Psoas muscle (tissue), 7 donors: ENCODE measurements at regions not wholly inside any gene's neighbourhood (a gene's known extent, or its start where the extent isn't known, plus 50 kb on each side); places are given as distances from the start of the nearest gene placed in this dataset.

Source experiments
- ATAC-seq, 4 donors: fragments of 200-7000 bp; cut with Tn5 transposase; one replicate each; pipeline ENCODE4 v1.9.1; 2020; ENCODE audit warnings: moderate library complexity in 3 of 4, mild to moderate bottlenecking in 2 of 4
- DNase-seq, 2 donors: peaks; one replicate each; pipeline ENCODE4 v3.0.0-alpha.2; 2020
- H3K27ac ChIP-seq: fragments of 200-600 bp; one replicate; pipeline ENCODE4 v1.8.0; 2022
- H3K27me3 ChIP-seq, 3 donors: fragments of 200-600 bp in 1 of 3; one replicate each; pipeline versions ENCODE4 v1.6.1 to v1.8.0; 2013 to 2022; ENCODE audit warnings: low read length in 2 of 3, mild to moderate bottlenecking in 2 of 3, moderate library complexity in 1 of 3; ENCODE audit not compliant: insufficient read depth in 3 of 3
- H3K36me3 ChIP-seq, 2 donors: fragments of 200-600 bp in 1 of 2; one replicate each; pipeline versions ENCODE4 v1.6.1 to v1.8.0; 2013 to 2022; ENCODE audit warnings: low read depth in 1 of 2, mild to moderate bottlenecking in 1 of 2, moderate library complexity in 1 of 2; ENCODE audit not compliant: insufficient read depth in 1 of 2
- H3K4me1 ChIP-seq: fragments of 200-600 bp; one replicate; pipeline ENCODE4 v1.8.0; 2022
- H3K4me3 ChIP-seq: fragments of 200-600 bp; one replicate; pipeline ENCODE4 v1.8.0; 2022; ENCODE audit warnings: mild to moderate bottlenecking
- H3K9me3 ChIP-seq: fragments of 200-600 bp; one replicate; pipeline ENCODE4 v1.8.0; 2022
- WGBS, 3 donors: extraction: QIAGEN DNeasy Blood & Tissue Kit; methylation state at CpG; one replicate each; pipeline versions ENCODE4 v1.1.6 to v1.1.7; 2013; 5-methylcytosine and 5-hydroxymethylcytosine counted together
- intact Hi-C, 2 donors: fragments of 100-400 bp; cut with DNase I; formaldehyde crosslinking; loops; one replicate each; pipeline versions ENCODE4 v1.11.0 to v1.14.2; 2022
- TF ChIP-seq, protein P1 (sequence below): fragments of 200-600 bp; IDR thresholded peaks from one replicate; pipeline ENCODE4 v1.8.0; 2022; ENCODE audit warnings: antibody characterized with exemption
- donor health status: healthy with polysubstance abuse.
- donor health status: DM: no; HTN: no; CAD: no; lungs with moderate emphysema.
- donor health status: Bipolar disorder and iron deficiency.
- donor health status: healthy.
- donor health status: DM: yes; HTN: yes; CAD: no.
- donor health status: DM: no; HTN: no; CAD: no.
- donor health status: DM: yes; HTN: yes; CAD: no.

DNA sequence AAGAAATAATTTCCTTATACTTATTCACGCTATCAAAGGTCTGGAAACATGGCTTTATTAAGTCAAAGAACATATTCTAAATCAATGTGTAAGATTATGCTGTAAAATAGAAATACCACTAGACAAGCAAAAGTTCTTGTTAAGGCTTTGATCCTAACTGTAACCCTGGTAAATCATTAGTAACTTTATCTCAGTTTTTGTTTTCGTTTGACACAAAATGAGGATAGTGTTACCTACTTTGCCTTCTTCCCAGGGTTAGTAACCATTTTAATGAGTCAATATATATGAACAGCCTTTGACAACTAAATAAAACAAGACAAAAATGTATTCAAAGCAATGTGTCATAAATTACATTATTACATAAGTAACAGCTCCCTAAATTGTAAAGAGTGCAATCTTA is 1336.3 kb downstream of the FAM181B start:
- no peak for ATAC-seq
- intact Hi-C loops: no loop called here

DNA sequence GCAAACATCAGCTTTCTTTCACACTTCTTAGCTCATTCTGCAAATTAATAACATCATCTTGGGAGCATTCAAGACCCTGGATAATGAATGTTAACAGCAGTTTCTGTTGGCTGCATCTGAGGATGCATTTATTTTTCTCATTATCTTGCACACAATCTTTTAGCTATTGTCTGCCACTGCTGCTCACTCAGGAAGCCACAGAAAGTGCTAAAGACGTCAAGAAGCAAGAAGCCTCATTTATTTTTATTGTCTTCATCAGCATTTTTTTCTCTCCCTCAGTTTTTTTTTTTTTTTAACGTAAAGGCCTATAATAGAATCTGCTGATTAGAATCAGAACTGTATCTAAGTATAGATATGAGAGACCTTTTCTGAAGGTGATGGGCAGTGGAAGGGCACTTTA is 1339.4 kb downstream of the FAM181B start:
- no peak for ATAC-seq
- DNase-seq: no peak
- intact Hi-C loops: no loop called here
- H3K9me3 ChIP-seq: no peaks in the 10 kb centered on the region
- TF ChIP-seq, protein P1, sequence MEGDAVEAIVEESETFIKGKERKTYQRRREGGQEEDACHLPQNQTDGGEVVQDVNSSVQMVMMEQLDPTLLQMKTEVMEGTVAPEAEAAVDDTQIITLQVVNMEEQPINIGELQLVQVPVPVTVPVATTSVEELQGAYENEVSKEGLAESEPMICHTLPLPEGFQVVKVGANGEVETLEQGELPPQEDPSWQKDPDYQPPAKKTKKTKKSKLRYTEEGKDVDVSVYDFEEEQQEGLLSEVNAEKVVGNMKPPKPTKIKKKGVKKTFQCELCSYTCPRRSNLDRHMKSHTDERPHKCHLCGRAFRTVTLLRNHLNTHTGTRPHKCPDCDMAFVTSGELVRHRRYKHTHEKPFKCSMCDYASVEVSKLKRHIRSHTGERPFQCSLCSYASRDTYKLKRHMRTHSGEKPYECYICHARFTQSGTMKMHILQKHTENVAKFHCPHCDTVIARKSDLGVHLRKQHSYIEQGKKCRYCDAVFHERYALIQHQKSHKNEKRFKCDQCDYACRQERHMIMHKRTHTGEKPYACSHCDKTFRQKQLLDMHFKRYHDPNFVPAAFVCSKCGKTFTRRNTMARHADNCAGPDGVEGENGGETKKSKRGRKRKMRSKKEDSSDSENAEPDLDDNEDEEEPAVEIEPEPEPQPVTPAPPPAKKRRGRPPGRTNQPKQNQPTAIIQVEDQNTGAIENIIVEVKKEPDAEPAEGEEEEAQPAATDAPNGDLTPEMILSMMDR: no peak
- H3K27me3 ChIP-seq: no peaks in the 10 kb centered on the region
- 43 to 59% (median 51%) methylated on average over 2 of the region's 2 CpGs for WGBS, 3 donors
- H3K36me3 ChIP-seq: no peaks in the 10 kb centered on the region
- H3K4me1 ChIP-seq: no peaks in the 10 kb centered on the region
- no peak overlapping the region for H3K27ac ChIP-seq
- no peak overlapping the region for H3K4me3 ChIP-seq

More for the DNA sequence above, 1336.3 kb downstream of the FAM181B start:
- Histone ChIP-seq H3K9me3 (no peaks in the 10 kb centered on the region), H3K27ac (no peak overlapping the region), H3K36me3 (no peaks in the 10 kb centered on the region), H3K27me3 (no peaks in the 10 kb centered on the region), H3K4me3 (no peak overlapping the region), H3K4me1 (no peaks in the 10 kb centered on the region)
- TF ChIP-seq, protein P1: no peak
- no peak for DNase-seq
- 33 to 49% (median 44%) methylated on average over 2 of the region's 2 CpGs for WGBS, 3 donors

DNA sequence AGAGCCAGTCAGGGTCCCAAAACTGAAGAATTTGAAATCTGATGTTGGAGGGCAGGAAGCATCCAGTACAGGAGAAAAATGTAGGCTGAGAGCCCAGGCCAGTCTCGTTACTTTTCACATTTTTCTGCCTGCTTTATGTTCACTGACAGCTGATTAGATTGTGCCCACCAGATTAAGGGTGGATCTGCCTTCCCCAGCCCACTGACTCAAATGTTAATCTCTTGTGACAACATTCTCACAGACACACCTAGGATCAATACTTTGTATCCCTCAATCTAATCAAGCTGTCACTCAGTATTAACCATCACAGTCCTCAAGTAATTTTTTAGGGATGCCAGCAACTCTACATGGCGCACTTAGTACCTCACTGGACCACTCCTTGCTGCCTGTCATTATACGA is 1345.3 kb downstream of the FAM181B start:
- no peaks in the 10 kb centered on the region for H3K36me3 ChIP-seq
- 67 to 87% (median 82%) methylated on average over 3 of the region's 3 CpGs for WGBS, 3 donors
- no peak overlapping the region for H3K27ac ChIP-seq
- no peaks in the 10 kb centered on the region for H3K9me3 ChIP-seq
- intact Hi-C loops: no loop called here
- H3K27me3 ChIP-seq: no peaks in the 10 kb centered on the region
- H3K4me3 ChIP-seq: no peak overlapping the region
- ATAC-seq (no peak), DNase-seq (no peak)
- TF ChIP-seq, protein P1: no peak
- H3K4me1 ChIP-seq: no peaks in the 10 kb centered on the region

DNA sequence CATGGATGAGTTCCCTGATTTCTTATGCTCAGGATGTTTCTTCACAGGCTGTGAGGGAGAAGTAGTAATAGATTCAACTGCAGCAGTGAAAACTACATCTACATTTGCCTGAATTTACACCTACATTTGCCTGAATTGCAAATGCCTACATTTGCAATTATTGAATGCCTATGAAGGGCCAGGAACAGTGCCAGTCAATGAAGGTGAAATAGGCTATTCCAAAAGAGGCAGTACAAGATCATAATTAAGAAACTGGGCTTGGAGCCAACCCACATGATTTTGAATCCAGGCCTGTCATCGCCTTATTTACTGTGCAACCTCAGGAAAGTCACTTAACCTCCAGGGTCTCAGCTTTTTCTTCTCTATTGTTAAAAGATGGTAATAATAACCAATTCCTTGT is 1353.3 kb downstream of the FAM181B start:
- ATAC-seq (no peak), DNase-seq (no peak)
- Histone ChIP-seq H3K36me3 (no peaks in the 10 kb centered on the region), H3K27me3 (no peaks in the 10 kb centered on the region), H3K27ac (no peak overlapping the region), H3K9me3 (no peaks in the 10 kb centered on the region), H3K4me3 (no peak overlapping the region), H3K4me1 (no peaks in the 10 kb centered on the region)
- 65 to 84% (median 69%) methylated on average over 1 of the region's 1 CpG for WGBS, 3 donors
- TF ChIP-seq, protein P1: no peak
- intact Hi-C loops: no loop called here

DNA sequence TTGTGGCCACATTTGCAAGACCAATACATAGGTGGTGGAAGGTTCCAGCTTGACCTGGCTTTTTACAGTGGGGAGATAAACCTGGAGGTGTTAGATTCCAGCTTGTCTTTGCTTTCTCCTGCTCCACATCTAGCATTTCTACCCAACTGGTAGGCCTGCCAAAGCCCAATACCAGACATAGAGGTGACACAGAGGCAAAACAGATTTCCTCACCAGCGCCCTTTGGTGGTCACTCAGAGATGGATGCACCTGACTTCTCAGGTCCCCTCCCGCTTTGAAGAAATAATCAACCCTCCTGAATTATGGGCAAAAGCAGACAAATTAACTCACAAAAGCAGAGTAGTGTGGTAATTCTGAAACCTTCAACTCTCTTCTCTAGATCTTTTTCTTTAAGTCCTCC is 1356.2 kb downstream of the FAM181B start:
- Histone ChIP-seq H3K4me1 (no peaks in the 10 kb centered on the region), H3K4me3 (no peak overlapping the region), H3K27ac (no peak overlapping the region), H3K36me3 (no peaks in the 10 kb centered on the region), H3K27me3 (no peaks in the 10 kb centered on the region), H3K9me3 (peaks cover 6% of the 10 kb centered on the region)
- WGBS, 3 donors: 71 to 87% (median 81%) methylated on average over 2 of the region's 2 CpGs
- DNase-seq (no peak), ATAC-seq (no peak)
- TF ChIP-seq, protein P1: no peak
- intact Hi-C loops: no loop called here
